OCI-LY7 (cell line): ENCODE measurements at regions not wholly inside any gene's neighbourhood (a gene's known extent, or its start where the extent isn't known, plus 50 kb on each side); places are given as distances from the start of the nearest gene placed in this dataset.

ENCODE experiments used
- BruUV-seq: library from RNA; stranded (reverse); fragments of 400-500 nt; replicated peaks from 2 replicates; lab custom pipeline; 2021; lab: Mats Ljungman, UMichigan
- CTCF ChIA-PET: fragments of 300-600 bp; sonication (Branson Sonifier 250); formaldehyde crosslinking; loops from one replicate; lab custom pipeline; 2022; ENCODE audit warnings: antibody characterized with exemption; ENCODE audit not compliant: unreplicated experiment; lab: Charles Lee
- POLR2A ChIA-PET: fragments of 300-600 bp; sonication (Branson Sonifier 250); formaldehyde crosslinking; loops from one replicate; lab custom pipeline; 2022; ENCODE audit warnings: antibody characterized with exemption; lab: Charles Lee
- DNase-seq: peaks from one replicate; pipeline ENCODE4 v3.0.0-alpha.2; 2015; ENCODE audit warnings: low spot score
- H2AFZ ChIP-seq: fragments of 200-600 bp; sonication (generic), shearing (Covaris generic); 2 replicates; pipeline ENCODE4 v1.6.1; 2014; ENCODE audit warnings: mild to moderate bottlenecking, antibody characterized with exemption, low read length, moderate library complexity
- H3K27ac ChIP-seq: fragments of 200-600 bp; sonication (generic); 2 replicates; pipeline ENCODE4 v1.5.1; 2014; ENCODE audit warnings: mixed run types, low read depth, mild to moderate bottlenecking, moderate library complexity, low read length, inconsistent platforms; ENCODE audit not compliant: poor library complexity, severe bottlenecking
- H3K36me3 ChIP-seq: fragments of 200-600 bp; sonication (generic); 2 replicates; pipeline ENCODE4 v1.6.1; 2014; ENCODE audit warnings: mild to moderate bottlenecking, antibody characterized with exemption, low read length, moderate library complexity, mixed read lengths; ENCODE audit not compliant: insufficient read depth
- H3K4me1 ChIP-seq: fragments of 200-600 bp; sonication (generic); 2 replicates; pipeline ENCODE4 v1.5.1; 2014; ENCODE audit warnings: mild to moderate bottlenecking, low read length; ENCODE audit not compliant: insufficient read depth, poor library complexity, severe bottlenecking
- H3K4me2 ChIP-seq: fragments of 200-600 bp; sonication (generic); 2 replicates; pipeline ENCODE4 v1.6.1; 2014; ENCODE audit warnings: mild to moderate bottlenecking, low read length
- H3K4me3 ChIP-seq: fragments of 200-600 bp; sonication (generic); 2 replicates; pipeline ENCODE4 v1.5.1; 2014; ENCODE audit warnings: mild to moderate bottlenecking, low read depth, low read length; ENCODE audit not compliant: poor library complexity, severe bottlenecking
- H3K79me2 ChIP-seq: fragments of 200-600 bp; sonication (generic); 2 replicates; pipeline ENCODE4 v1.6.1; 2016; ENCODE audit warnings: low read depth, mild to moderate bottlenecking, low read length, moderate library complexity, mixed read lengths; ENCODE audit not compliant: insufficient read depth
- H3K9me2 ChIP-seq: fragments of 200-600 bp; sonication (generic); 2 replicates; pipeline ENCODE4 v1.6.1; 2016; ENCODE audit warnings: mild to moderate bottlenecking, low read length, mixed read lengths; ENCODE audit not compliant: insufficient read depth
- H3K9me3 ChIP-seq: fragments of 200-600 bp; sonication (generic); 2 replicates; pipeline ENCODE4 v1.6.1; 2014; ENCODE audit warnings: mild to moderate bottlenecking, mixed run types, low read length, mixed read lengths
- H4K20me1 ChIP-seq: fragments of 200-600 bp; sonication (generic); 2 replicates; pipeline ENCODE4 v1.6.1; 2014; ENCODE audit warnings: mild to moderate bottlenecking, antibody characterized with exemption, low read length, moderate library complexity, mixed read lengths; ENCODE audit not compliant: insufficient read depth
- CTCF ChIP-seq: fragments of 200-600 bp; sonication (generic); conservative IDR thresholded peaks from 2 replicates; pipeline ENCODE4 v1.5.1; 2014; ENCODE audit warnings: mild to moderate bottlenecking, antibody characterized with exemption, low read length, moderate library complexity, mixed read lengths
- EZH2phosphoT487 ChIP-seq: fragments of 200-600 bp; sonication (generic); IDR thresholded peaks from 2 replicates; pipeline ENCODE4 v1.6.1; 2018; ENCODE audit warnings: low read depth, borderline replicate concordance, mild to moderate bottlenecking, mixed run types, antibody characterized with exemption, low read length, moderate library complexity, mixed read lengths
- intact Hi-C: fragments of 100-400 bp; cut with micrococcal nuclease; formaldehyde crosslinking; loops from one replicate; pipeline ENCODE4 v1.10.0; 2022; ENCODE audit not compliant: unreplicated experiment

- no TSS peak for BruUV-seq
- Histone ChIP-seq H2AFZ (no peak overlapping the region), H3K4me2 (no peak overlapping the region), H3K4me1 (no peaks in the 10 kb centered on the region), H3K36me3 (no peaks in the 10 kb centered on the region), H3K79me2 (no peaks in the 10 kb centered on the region), H3K27ac (no peak overlapping the region), H3K4me3 (no peak overlapping the region), H4K20me1 (no peaks in the 10 kb centered on the region), H3K9me3 (no peaks in the 10 kb centered on the region), H3K9me2 (peaks cover 4% of the 10 kb centered on the region; the same call in 1 of the 2 replicates)
- CTCF ChIA-PET: no interaction called here
- intact Hi-C loops: no loop called here
- TF ChIP-seq CTCF (no peak), EZH2phosphoT487 (no peak)
- DNase-seq: no peak
- POLR2A ChIA-PET: no interaction called here
Measured at GRCh38 chr5:40400245-40400644, 279.5 kb upstream of the PTGER4 start.

GRCh38 chr5:40399349-40399748 is 280.4 kb upstream of the PTGER4 start:
- Histone ChIP-seq H3K4me3 (no peak overlapping the region), H3K27ac (no peak overlapping the region), H3K36me3 (no peaks in the 10 kb centered on the region), H3K79me2 (no peaks in the 10 kb centered on the region), H3K4me1 (no peaks in the 10 kb centered on the region), H3K4me2 (no peak overlapping the region), H4K20me1 (no peaks in the 10 kb centered on the region), H3K9me3 (no peaks in the 10 kb centered on the region), H3K9me2 (peaks cover 4% of the 10 kb centered on the region; the same call in 1 of the 2 replicates), H2AFZ (no peak overlapping the region)
- intact Hi-C loops: no loop called here
- ChIA-PET POLR2A (no interaction called here), CTCF (no interaction called here)
- no TSS peak for BruUV-seq
- no peak for DNase-seq
- TF ChIP-seq EZH2phosphoT487 (no peak), CTCF (no peak)

DNA sequence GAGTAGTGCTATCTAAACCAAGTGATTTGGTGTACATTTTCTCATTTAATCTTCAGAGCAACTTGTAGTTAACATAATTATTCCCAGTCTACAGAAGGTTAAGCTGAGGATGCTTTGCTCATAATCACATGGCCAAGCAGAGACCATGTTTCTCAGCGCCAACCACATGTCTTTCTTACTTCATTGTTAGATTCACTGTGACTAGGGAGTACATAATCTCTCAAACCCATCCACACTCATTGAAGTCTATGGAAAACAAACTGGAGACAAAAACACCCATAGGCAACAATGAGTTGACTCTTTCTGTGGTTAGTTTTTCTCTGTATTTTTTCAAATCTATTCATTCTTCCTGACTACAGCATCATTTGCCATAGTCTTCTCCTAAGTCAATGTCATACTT is 281.7 kb upstream of the PTGER4 start:
- no peak overlapping the region for H3K4me2 ChIP-seq
- DNase-seq: no peak
- H3K4me1 ChIP-seq: no peaks in the 10 kb centered on the region
- BruUV-seq: no TSS peak
- peaks cover 4% of the 10 kb centered on the region; the same call in 1 of the 2 replicates for H3K9me2 ChIP-seq
- H3K4me3 ChIP-seq: no peak overlapping the region
- TF ChIP-seq CTCF (no peak), EZH2phosphoT487 (no peak)
- no peaks in the 10 kb centered on the region for H3K36me3 ChIP-seq
- no peak overlapping the region for H2AFZ ChIP-seq
- H3K27ac ChIP-seq: no peak overlapping the region
- CTCF ChIA-PET: no interaction called here
- intact Hi-C loops: no loop called here
- POLR2A ChIA-PET: interaction anchor here (0.5 kb wide), 1 partner anchor 130 kb away, joined by 3 read pairs; no protein-coding TSS in a partner anchor
- H3K9me3 ChIP-seq: no peaks in the 10 kb centered on the region
- no peaks in the 10 kb centered on the region for H3K79me2 ChIP-seq
- H4K20me1 ChIP-seq: no peaks in the 10 kb centered on the region
